LNCAP (cell line): ENCODE measurements at regions not wholly inside any gene's neighbourhood (a gene's known extent, or its start where the extent isn't known, plus 50 kb on each side); places are given as distances from the start of the nearest gene placed in this dataset.

Experiments
- TF ChIP-seq, protein P1 (sequence below): fragments of 450-650 bp; IDR thresholded peaks from 2 replicates; pipeline ENCODE4 v1.5.1; 2017; ENCODE audit warnings: mild to moderate bottlenecking

DNA sequence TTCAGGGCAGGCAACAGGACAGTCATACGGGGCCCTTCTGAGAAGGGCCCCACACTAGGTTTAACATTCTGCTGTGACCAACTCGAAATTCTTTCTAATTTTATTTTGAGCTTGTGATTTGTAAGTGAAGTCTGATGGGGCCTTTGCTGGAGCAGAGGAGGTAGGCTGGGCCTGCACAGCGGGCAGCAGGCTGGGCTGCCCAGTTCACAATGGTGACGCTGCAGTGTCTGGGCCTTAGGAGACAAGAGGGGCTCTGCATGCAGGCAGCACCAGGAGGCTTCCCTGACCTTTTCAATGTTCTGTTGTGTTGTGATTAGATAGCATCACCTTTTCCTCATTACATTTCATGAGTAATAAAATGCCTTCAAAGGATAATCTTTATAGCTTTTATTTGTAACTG is 175.1 kb downstream of the CXCL12 start:
- TF ChIP-seq, protein P1, sequence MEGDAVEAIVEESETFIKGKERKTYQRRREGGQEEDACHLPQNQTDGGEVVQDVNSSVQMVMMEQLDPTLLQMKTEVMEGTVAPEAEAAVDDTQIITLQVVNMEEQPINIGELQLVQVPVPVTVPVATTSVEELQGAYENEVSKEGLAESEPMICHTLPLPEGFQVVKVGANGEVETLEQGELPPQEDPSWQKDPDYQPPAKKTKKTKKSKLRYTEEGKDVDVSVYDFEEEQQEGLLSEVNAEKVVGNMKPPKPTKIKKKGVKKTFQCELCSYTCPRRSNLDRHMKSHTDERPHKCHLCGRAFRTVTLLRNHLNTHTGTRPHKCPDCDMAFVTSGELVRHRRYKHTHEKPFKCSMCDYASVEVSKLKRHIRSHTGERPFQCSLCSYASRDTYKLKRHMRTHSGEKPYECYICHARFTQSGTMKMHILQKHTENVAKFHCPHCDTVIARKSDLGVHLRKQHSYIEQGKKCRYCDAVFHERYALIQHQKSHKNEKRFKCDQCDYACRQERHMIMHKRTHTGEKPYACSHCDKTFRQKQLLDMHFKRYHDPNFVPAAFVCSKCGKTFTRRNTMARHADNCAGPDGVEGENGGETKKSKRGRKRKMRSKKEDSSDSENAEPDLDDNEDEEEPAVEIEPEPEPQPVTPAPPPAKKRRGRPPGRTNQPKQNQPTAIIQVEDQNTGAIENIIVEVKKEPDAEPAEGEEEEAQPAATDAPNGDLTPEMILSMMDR = no peak

DNA sequence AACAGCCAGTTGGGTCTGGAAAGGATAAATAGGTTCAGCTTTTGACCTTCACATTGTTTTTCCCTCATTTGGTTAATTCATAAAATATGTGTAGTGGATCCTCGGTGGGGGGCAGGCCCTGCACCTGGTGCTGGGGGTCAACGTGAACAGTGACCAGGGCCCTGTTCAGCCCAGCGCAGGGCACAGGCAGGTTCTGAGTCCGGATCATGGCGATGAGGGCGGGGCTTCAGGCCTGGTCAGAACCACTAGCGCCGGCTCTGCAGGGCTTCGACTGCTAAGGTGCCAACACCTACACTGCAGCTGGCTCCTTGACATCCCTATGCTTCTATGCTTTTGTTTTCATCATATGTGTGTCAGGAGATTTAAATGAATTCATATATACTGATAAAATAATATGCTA is 177.7 kb downstream of the CXCL12 start:
- TF ChIP-seq, protein P1 = no peak

DNA sequence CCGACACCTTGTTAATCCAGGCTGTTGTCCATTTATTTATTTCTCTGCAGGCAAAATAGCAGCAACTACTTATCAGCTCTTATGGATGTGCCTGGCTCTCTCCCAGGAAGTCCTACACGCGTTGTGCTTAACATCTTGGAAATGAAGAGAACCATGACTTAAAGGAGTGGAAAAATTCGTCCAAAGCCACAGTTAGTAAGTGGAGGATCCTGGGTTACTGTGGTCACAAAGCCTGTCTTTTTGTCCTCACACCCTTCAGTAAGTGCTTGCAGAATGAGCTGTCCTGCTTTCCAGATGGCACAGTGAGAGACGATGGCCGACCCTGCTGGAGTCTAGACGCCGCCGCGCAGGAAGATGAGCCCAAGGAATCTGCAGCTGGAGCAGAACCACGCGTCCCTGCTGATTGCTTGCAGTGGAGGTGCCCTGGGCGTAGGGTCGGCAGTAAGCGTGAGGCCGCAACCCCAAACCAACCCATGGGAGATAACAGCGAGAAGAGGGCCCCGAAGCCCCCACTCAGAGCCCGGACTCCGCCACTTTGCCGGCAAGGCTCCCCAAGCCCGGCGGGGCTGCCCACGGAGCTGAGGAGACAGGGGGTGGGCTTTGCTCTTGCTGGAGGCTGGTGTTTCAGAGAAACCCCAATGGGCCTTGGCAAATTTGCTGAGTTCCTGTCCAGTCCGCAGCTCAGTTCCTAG is 178.6 kb downstream of the CXCL12 start:
- TF ChIP-seq, protein P1 = no peak

DNA sequence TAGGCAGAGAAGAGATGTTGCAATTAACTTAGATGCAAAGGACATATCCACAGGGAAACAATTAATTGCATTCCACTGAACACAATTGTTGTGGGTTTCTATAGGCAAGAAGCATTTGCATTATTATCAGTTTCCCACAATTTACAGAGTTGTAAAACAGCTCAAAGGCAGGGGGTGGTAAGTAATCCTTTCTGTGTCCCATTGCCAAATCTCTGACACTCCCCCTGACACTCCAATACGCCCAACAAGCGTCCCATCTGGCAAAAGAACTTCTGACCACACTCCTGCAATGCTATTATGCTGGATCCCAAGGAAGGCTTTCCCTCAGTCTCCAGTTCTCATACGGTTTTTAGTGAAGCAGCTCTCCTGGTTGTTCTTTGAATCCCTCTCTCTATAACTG is 179.8 kb downstream of the CXCL12 start:
- TF ChIP-seq, protein P1 = no peak

DNA sequence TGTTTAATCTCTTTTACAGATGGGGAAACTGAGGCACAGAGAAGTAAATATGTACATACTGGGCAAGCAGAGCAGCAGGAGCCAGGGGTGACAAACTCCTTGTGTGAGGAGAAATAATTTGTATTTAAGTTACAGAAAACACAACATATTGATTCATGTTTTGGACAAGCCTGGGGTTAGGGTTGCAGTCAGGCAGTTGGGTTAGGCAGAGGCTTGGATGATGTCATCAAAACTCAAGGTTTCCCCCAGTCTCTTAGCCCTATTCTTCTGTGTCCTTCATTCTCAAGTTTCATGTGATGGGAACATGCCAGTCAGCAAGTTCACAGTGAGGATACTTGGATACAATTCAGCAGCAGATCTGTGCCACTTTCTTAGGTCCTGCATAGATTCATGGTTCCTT is 181.4 kb downstream of the CXCL12 start:
- TF ChIP-seq, protein P1 = no peak

DNA sequence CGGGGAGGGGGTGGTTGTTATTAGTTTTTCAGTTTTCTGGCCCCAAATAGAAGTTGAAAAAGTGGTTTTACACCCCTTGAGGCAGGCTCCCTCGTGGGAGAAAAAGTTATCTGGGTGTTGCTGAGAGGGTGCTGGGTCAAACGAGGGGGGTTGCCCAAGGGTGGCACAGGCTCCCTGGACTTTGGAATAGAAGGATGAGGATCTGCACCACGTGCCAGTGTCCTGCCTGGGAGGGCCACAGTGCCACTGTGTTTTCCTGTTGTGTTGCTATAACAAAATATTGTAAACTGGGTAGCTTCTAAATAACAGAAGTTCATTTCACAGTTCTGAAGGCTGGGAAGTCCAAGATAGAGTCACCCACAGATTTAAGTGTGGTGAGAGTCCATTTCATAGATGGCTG is 181.9 kb downstream of the CXCL12 start:
- TF ChIP-seq, protein P1 = no peak

DNA sequence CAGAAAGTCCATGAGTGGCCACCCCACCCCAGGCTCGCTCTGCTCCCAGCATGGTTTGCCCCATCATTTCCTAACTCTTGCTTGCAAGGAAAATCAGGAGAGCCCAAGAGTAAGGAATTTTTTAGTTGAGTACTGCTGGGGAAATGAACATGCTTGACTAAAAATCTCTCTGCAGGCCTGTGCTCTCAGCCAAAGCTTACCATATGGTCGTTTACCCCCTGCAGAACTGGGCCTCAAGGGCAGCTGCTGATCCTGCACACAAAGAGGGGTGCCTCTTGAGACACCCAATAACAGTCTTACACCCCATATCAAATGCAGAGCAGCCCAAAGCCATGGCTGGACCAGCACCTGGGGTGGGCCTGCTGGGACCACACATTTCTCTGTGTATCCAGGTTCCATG is 183.2 kb downstream of the CXCL12 start:
- TF ChIP-seq, protein P1 = no peak

DNA sequence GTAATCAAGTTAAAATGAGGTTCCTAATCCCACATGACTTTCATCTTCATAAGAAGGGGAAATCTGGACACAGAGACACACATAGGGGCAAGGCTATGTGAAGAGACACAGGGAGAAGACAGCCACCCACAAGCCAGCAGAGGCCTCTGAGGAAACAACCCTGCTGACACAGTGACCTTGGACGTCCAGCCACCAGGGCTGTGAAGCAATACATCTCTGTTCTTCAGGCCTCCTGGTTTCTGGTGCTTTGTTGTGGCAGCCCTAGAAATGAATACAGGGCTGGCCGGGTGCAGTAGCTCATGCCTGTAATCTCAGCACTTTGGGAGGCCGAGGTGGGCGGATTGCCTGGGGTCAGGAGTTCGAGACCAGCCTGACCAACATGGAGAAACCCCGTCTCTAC is 183.9 kb downstream of the CXCL12 start:
- TF ChIP-seq, protein P1 = no peak
